Activated CD4-positive, alpha-beta T cell treated with anti-CD3 and anti-CD28 coated beads, Interleukin-2, amount 50 U/mL, for 1 hour (primary cell): ENCODE measurements at regions not wholly inside any gene's neighbourhood (a gene's known extent, or its start where the extent isn't known, plus 50 kb on each side); places are given as distances from the start of the nearest gene placed in this dataset.
"Not testable (repeated sequence)": the region's sequence is repeated elsewhere in the genome, so short reads cannot be mapped to it uniquely, and the experiment has no call there.

Experiments used
- DNase-seq: peaks from one replicate; pipeline ENCODE4 v3.0.0-alpha.2; 2020

DNA sequence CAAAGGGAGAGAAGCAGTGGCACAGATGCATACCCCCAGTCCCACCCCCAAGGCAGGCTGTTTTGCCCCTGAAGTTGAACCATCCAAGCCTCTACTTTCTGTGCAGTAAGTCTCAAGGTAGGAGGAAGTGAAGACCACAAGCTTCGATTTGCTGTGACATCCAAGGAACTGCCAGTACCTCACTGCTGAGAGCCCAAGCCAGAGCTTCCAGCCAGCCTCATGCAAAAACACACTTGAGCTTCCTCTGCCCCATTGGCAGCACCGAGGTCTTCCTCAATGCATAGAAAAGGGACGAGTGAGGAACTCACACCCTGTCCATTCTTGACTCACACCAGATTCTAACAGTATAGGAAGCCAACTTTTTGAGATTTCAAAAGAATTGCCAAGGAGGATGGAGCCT, 311.7 kb downstream of the BCL2L11 start:
- not testable (repeated sequence) for DNase-seq

DNA sequence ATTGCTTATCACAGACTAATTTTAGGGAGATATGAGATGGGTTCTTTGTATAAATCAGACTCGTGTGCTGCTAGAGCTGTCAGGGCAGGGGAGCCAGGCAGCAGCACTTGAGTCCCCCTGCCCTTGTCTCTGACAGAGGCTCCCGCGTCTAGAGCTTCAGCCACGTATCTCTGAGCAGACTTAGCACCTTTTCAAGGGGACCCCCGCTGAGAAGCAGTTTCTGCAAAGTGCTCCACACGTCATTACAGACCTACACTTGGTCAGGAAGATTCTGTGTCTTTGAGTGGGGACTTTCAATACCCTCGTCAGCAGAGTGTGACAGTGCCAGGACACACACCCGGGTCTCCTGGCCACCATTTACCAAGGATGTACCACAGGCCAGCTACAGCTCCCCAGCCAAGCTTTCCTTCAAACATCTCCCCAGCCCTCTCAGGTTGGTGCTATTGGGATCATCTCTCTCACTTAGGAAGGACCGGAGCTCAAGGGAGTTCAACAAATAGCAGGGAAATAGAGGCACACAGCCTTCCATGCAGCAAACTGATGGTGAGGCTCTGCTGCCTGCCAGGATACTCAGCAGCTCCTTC, 312.3 kb downstream of the BCL2L11 start:
- DNase-seq: not testable (repeated sequence)

- DNase-seq: not testable (repeated sequence)
Measured at GRCh38 chr2:111433892-111434607, 313.3 kb downstream of the BCL2L11 start.

DNA sequence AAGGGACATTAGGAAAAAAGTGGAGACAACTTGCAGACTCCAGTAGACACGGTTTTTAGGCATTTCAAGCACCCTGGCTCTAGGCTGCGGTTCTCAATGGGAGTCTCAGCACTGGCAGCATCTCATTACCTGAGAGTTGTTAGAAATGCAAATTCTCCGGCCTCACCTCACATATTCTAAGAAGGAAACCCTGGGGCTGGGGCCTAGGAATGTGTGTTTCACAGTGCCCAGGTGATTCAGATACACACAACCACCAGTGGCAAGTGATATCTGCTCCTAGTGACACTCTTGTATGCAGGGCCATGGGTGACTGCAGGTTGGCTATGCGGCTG, 313.9 kb downstream of the BCL2L11 start:
- DNase-seq: not testable (repeated sequence)

DNA sequence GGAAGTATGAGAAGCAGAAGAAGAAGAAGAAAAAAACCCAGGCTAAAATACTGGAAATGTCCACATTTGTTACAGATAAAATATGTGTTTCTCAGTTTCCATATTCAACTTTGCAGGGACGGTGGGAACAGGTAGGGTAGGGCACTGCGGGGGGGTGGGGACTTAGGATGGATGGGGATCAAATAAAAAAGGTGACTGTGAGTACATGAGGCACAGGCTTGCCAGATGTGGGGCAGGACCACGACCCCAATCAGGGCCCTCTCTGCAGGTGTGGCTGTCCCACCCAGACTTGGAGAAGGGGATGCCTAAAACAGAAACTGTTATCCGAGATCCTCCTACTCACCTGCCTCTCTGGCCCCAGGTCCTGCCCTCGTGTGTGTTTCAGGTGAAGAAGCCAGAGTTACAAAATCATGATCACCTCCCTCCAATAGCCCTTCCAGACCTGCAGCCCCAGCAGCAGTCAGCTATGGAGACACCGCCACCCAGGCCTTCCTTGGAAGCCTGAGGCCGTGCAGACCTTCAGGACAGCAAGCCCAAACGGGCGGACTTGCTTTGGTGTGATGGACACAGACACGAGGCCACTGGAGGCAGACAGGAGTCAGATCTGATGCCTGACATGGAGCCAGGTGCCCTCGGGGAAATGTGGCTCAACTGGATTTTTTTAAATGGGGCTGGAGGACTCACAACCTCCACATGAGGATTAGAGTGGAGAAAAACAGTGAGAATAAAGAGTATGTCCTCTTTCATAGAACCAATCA, 315.0 kb downstream of the BCL2L11 start:
- not testable (repeated sequence) for DNase-seq

DNA sequence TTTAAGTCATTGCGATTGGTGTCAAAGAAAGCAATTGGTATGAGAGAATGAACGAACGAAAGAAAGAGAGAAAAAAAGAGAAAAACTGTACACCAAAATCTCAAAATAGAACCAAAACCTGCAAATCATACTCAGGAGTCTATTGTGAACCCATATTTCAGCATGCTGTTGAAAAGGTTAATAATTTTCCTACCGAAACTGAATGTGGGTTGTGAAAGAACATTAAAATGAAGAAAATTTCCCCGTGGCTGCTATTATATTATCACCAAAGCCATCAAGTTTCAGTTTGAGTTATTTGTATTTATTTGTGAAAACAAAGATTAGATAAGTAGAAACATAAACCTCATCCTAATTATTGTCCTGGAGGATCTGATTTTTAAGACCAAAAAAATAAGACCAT, 315.7 kb downstream of the BCL2L11 start:
- DNase-seq: not testable (repeated sequence)

DNA sequence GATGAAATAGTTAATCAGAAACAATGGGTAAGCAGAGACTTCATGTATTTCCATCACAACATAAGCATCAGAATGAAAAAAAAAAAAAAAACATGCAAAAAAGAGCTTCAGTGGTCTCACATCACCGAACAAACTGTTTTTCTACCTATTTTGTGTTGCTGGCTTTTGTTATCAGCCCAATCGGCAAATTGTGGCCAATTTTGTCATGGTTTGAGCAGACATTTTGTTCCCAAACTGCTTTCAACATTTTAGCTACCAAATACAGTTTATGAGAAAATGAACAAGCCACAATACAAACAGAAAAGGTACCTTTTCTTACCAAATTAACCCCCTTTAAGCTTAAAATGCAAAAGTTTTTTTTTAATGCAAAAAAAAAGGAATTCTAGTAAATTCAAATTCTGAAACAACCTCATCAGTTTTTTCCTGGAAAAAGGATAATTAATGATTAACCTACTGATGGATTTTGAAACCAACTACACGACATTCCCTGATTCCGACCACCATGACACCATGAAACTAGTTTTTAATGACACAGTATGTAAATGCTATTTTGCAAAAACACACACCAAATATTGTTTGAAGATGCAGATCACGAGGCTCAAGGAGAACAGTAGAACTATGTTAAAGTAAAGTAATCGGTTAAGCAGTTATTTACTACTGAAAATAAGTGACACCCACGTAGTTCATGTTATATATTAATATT, 316.7 kb downstream of the BCL2L11 start:
- not testable (repeated sequence) for DNase-seq

DNA sequence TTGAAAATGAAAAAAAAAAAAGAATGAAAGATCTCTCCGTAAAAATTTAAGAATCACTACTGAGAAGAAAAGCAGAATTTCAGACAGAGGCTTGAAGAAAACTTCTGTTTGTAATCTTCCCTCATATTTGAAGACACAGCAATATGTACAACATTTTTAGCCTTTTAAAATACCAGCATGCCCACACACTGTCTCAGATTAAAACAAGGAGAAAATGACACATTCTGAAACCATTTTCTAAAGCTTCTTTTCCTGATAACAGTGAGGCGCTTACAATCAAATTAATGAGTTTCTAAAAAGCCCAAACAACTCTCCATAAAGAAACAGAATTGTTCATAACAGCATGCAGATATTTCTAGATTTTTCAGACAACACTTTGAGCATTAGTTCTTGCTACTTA, 317.4 kb downstream of the BCL2L11 start:
- not testable (repeated sequence) for DNase-seq

- not testable (repeated sequence) for DNase-seq
Measured at GRCh38 chr2:111439237-111439636, 318.5 kb downstream of the BCL2L11 start.

- not testable (repeated sequence) for DNase-seq
Measured at GRCh38 chr2:111441614-111442013, 320.9 kb downstream of the BCL2L11 start.

- DNase-seq: not testable (repeated sequence)
Measured at GRCh38 chr2:111442767-111443454, 322.2 kb downstream of the BCL2L11 start.

DNA sequence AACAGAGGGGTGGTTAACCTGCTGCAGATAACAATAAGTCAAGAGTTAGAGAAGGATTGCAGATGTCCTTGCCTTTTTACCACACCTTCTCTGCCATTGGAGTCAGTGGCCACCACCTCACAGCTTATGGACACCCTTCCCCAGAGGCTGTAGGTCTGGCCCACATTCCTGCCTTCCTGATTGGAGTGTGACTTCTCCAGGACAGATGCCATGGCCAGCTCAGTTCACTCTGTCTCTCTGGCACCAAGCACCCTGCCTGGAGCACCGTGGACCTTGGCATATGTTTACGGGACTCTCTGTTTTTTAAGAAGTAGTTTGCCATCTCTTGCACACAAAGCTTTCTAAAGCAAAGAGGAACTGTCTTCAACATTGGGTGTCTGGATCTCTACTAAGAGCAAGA, 323.8 kb downstream of the BCL2L11 start:
- not testable (repeated sequence) for DNase-seq

- DNase-seq: not testable (repeated sequence)
Measured at GRCh38 chr2:111445191-111445929, 324.6 kb downstream of the BCL2L11 start.

GRCh38 chr2:111445941-111446340, 325.2 kb downstream of the BCL2L11 start:
- not testable (repeated sequence) for DNase-seq

GRCh38 chr2:111447482-111447881, 326.8 kb downstream of the BCL2L11 start:
- not testable (repeated sequence) for DNase-seq

GRCh38 chr2:111448796-111449195, 328.1 kb downstream of the BCL2L11 start:
- not testable (repeated sequence) for DNase-seq

DNA sequence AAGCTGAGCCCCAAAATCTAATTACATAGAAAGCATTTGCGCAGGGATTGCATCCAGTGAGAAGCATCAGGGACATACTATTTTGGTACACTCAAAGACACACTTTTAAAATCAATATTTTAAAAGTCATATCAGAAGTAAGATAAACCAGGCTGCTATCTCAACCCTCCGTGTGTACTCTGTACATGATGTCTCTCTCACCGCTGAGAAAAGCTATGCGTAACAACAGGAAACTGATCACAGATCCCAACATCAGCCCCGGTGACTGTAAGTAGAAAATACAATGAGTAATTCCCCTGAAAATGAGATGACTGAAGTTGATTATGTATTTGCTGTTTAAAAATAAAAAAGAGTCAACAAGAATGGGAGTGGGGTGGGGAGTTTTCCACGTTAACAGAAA, 329.8 kb downstream of the BCL2L11 start:
- not testable (repeated sequence) for DNase-seq

GRCh38 chr2:111451692-111452199, 331.0 kb downstream of the BCL2L11 start:
- DNase-seq: not testable (repeated sequence)

DNA sequence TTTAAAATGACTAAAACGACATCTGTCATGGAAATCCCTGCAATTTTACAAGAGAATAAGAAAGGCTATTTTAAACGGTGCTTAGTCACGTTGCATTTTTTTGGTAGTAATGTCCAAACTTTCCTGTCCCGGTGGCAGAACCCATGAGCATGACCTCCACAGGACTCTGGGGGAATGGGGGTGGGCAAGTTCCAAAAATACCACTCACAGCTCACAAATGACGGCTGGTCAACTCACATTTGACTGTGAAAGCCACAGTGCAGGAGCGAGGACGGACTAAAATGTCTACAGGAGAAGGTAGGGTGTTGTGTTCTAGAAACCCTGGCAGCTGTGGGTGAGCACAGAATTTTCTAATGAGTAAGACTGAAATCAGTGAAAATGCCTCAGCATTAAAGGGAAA, 331.5 kb downstream of the BCL2L11 start:
- DNase-seq: not testable (repeated sequence)

DNA sequence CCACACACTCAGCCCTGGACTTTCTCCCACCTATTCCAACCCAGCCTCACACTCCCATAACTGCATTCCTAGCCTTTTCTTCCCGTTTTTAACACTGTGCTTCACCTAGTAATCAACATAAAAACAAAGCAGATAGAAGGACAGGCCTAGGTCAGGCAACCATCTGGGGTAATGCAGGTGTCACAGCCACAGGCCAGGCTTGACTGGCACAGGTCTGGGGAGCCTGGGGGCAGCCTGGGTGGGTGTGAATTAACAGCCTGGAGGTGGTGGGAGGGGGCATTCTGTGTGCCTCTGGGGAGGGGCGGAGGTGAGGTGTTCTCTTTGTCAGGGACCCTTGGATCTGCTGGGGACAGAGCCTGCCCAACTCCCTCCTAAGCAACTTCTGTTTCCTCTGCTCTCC, 332.6 kb downstream of the BCL2L11 start:
- not testable (repeated sequence) for DNase-seq

GRCh38 chr2:111453816-111454215, 333.1 kb downstream of the BCL2L11 start:
- not testable (repeated sequence) for DNase-seq

DNA sequence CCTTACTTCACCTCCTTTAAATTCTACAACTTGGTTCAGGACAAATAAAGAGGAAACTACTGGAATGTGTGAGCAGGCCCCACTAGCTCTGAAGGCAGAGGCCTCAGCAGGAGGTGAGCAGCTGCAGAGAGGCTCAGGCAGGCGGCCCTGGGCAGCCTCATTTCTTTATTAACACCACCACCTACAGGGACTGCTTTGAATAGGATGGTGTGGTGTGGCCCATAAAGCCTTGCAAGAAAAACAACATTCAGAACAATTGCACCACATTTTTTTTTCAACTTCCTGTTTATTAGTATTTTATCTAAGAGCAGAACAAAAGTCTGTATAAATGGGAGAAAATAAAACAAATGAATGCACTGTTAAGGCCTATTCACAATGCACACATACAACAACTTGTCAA, 333.7 kb downstream of the BCL2L11 start:
- not testable (repeated sequence) for DNase-seq
